RWPE1 (cell line): ENCODE measurements at regions not wholly inside any gene's neighbourhood (a gene's known extent, or its start where the extent isn't known, plus 50 kb on each side); places are given as distances from the start of the nearest gene placed in this dataset.
A peak's percentile ranks its signal among the peaks of the same experiment; 100 is the strongest.

Experiments
- CTCF ChIA-PET: fragments of 350-600 bp; sonication (Branson Sonifier 250); formaldehyde crosslinking; extraction: SDS; loops from one replicate; lab custom pipeline; 2021; lab: Yijun Ruan, JAX
- POLR2A ChIA-PET: fragments of 400-600 bp; formaldehyde crosslinking; extraction: SDS; loops from one replicate; lab custom pipeline; 2020; ENCODE audit warnings: antibody characterized with exemption; ENCODE audit not compliant: low non-redundant PET; lab: Yijun Ruan, JAX
- DNase-seq: peaks from one replicate; pipeline ENCODE4 v3.0.0; 2012; ENCODE audit warnings: low spot score
- H3K27ac ChIP-seq: fragments of 450-650 bp; 2 replicates; pipeline ENCODE4 v1.5.1; 2017
- TF ChIP-seq, protein P1 (sequence below): fragments of 450-650 bp; conservative IDR thresholded peaks from 2 replicates; pipeline ENCODE4 v1.5.1; 2017; ENCODE audit warnings: low read depth, mild to moderate bottlenecking

DNA sequence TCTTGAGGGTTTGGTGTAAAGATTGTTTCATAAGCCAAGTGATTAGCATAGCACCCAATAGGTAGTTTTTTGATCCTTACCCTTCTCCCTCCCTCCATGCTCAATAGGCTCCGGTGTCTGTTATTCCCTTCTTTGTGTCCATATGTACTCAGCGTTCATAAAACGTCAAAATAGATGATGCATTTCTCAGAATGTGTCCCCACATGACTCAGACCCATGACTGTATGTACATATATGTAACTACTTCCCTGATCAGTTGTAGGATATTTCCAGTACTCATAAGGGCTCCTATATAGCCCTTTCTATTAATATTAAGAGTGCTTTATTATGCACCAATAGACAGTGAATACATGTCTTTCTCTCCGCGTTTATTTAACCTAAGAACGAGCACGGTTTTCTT, 466.9 kb downstream of the KIF20B start:
- DNase-seq: no peak
- TF ChIP-seq, protein P1, sequence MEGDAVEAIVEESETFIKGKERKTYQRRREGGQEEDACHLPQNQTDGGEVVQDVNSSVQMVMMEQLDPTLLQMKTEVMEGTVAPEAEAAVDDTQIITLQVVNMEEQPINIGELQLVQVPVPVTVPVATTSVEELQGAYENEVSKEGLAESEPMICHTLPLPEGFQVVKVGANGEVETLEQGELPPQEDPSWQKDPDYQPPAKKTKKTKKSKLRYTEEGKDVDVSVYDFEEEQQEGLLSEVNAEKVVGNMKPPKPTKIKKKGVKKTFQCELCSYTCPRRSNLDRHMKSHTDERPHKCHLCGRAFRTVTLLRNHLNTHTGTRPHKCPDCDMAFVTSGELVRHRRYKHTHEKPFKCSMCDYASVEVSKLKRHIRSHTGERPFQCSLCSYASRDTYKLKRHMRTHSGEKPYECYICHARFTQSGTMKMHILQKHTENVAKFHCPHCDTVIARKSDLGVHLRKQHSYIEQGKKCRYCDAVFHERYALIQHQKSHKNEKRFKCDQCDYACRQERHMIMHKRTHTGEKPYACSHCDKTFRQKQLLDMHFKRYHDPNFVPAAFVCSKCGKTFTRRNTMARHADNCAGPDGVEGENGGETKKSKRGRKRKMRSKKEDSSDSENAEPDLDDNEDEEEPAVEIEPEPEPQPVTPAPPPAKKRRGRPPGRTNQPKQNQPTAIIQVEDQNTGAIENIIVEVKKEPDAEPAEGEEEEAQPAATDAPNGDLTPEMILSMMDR: no peak
- CTCF ChIA-PET: no interaction called here

DNA sequence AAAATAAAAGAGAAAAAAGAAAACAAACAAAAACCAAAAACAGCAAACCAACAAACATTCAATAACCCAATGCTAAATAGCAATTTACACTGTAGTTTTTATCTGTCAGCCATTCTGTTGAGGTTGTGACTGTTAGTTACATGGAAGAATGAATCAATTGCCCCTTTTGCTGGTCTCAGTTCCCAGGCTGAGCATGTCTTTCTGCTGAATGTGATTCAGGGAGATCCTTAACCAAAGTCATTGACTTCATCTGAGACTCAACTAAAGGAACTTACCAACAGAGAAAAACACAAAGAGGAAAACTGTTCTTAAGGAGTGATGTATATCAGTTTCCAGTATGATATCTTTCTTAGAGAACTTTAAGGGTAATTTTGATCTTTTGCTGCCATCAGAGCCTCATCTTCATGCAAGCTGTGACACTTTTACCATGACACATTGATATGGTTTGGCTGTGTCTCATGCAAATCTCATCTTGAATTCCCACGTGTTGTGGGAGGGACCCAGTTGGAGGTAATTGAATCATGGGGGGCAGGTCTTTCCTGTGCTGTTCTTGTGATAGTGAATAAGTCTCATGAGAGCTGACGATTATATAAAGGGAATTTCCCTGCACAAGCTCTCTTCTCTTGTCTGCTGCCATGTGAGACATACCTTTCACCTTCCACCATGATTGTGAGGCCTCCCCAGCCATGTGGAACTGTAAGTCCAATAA, 469.8 kb downstream of the KIF20B start:
- POLR2A ChIA-PET: no interaction called here
- H3K27ac ChIP-seq: no peak overlapping the region
- DNase-seq: no peak
- CTCF ChIA-PET: no interaction called here
- TF ChIP-seq, protein P1: no peak

More for the DNA sequence above, 466.9 kb downstream of the KIF20B start:
- no peak overlapping the region for H3K27ac ChIP-seq
- POLR2A ChIA-PET: no interaction called here

DNA sequence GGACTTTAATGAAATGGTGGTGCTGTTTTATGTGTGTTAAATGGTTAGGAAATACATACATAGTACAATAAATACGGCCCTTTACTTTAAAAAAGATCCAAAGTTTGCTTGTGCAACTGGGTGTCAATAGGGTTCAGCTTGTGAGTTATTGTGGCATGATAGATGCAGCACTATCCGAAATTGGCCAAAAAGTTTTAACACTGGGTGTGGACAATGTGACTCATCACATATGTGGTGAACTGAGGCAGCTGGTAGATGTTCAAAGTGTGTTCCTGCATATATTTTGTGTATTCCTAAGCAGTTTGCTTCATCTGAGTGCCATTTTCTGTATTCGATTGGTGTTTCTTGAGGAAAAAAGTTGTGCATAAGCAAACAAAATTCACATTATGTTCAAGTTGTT, 473.1 kb downstream of the KIF20B start:
- ChIA-PET CTCF (no interaction called here), POLR2A (no interaction called here)
- DNase-seq: no peak
- no peak overlapping the region for H3K27ac ChIP-seq
- TF ChIP-seq, protein P1: no peak

DNA sequence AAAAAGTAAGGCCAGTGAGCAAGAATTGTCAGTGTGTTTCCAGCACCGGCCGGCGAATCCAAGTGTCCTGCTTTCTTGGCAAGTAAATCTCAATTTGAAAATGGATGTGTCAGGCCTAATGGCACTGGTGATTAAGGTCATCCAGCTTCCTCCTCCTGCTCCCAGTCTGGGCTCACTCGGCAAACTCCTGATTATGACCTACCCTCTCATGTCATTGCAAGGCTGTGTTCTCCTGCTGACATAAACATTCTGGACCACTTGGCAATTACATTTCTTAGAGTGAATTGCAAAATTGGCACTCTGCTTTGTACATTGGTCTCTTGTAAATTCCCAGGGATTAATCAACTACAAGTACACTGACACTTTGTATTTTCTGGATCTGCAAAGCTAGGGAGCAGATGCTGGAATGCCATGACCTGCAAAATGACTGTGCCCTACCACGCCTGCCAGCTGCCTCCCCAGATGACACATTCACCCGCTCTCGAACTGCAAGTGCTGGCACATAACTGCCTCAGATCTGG, 473.8 kb downstream of the KIF20B start:
- ChIA-PET POLR2A (no interaction called here), CTCF (no interaction called here)
- DNase-seq: peak; percentile 58
- TF ChIP-seq, protein P1: no peak
- peak overlapping the region; percentile 80 for H3K27ac ChIP-seq

DNA sequence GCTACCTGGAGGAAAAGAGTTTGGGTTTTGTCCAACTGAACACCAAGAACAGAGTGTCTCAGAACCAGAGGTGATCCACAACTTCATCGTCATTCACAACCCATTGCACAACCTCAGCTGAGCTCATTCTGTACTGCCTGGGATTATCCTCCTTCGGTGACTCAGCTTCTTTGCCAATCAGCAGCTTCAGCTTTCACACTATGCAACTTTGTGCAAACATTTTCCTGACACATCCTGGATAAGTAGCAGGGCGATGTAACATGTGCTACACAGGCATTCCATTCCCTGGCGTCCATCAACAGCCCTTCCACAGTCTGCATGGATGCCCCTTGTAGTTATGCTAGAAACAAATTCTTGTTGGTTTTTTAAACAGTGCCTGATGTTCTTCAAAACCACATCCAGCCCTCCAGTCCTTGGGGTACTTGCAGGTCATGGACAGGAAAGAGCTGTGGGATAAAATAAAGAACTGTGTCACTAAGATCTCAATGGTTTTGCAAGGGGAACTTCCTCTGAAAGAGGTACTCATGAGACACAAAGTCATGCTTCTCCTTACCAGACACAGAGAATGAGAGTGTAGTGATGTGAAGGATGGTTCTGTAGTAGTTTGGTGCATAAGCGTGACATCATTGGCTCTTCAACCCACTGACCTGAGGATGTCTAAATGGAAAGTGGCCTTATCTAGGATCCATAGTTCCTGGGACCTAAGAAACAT, 478.5 kb downstream of the KIF20B start:
- H3K27ac ChIP-seq: peak overlapping the region; percentile 70
- DNase-seq: peak; percentile 95
- CTCF ChIA-PET: interaction anchor here (0.7 kb wide), 1 partner anchor 510 kb away, joined by 3 read pairs; no protein-coding TSS in a partner anchor
- TF ChIP-seq, protein P1: no peak
- POLR2A ChIA-PET: no interaction called here

DNA sequence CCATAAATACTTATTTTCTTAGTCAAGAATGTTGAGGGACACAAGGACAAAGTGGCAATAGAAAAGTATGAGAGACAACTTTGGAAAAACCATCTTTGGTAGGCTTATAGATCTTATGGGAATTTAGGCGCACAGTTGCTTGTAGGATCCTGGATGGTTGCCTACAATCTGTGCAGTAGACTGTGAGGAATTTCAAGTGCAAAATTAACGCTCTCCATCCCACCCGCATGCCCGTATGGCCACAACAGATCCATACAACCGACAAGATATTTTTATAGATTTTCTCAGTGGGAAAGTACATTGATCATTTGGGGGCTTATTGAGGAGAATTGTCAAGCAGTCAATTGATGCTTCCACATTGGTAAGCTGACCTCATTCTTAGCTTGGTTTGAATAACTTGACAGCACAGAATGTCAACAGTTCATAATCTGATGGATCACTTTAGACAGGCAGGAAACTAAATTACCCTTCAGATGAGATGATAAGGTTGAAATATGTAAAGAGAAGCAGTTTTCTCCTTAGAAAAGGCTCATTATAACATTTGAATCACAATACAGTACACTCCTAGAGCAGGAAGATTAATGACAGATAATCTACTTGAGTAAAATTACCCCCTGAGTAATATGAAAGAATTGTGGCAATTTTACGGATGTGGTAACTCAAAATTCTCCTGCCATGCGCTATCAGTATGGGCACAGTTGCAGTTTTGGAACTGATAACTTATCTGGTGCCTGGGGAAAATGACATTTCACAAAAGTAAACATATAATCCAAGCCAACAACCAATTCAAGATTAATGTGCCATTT, 479.7 kb downstream of the KIF20B start:
- no peak overlapping the region for H3K27ac ChIP-seq
- ChIA-PET POLR2A (no interaction called here), CTCF (no interaction called here)

More for the DNA sequence above, 479.7 kb downstream of the KIF20B start:
- TF ChIP-seq, protein P1: no peak
- no peak for DNase-seq
